M059J (cell line): ENCODE measurements at regions not wholly inside any gene's neighbourhood (a gene's known extent, or its start where the extent isn't known, plus 50 kb on each side); places are given as distances from the start of the nearest gene placed in this dataset.
"Not testable (repeated sequence)": the region's sequence is repeated elsewhere in the genome, so short reads cannot be mapped to it uniquely, and the experiment has no call there.

ENCODE experiments used
- DNase-seq: peaks from one replicate; pipeline ENCODE4 v3.0.0-alpha.2; 2012; ENCODE audit warnings: low read depth

DNA sequence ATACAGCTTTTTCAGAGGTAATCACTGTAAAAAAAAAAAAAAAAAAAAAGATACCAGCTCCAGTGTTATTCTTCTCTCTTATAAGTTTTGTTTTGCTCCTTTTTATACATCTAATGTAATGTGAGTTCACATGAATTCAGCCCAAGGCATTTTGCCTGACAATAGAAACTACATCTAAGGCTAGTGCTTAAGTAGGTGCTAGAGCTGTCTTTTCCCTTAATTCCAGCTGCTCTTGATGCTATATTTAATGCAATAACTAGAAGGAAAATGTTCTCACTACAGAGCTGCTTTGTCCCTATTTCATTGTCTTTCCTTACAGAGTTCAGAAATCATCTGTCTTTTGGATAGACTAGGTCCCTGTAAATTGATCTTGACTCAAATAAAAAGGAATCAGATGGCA, 150.1 kb downstream of the NAA11 start:
- DNase-seq = no peak

DNA sequence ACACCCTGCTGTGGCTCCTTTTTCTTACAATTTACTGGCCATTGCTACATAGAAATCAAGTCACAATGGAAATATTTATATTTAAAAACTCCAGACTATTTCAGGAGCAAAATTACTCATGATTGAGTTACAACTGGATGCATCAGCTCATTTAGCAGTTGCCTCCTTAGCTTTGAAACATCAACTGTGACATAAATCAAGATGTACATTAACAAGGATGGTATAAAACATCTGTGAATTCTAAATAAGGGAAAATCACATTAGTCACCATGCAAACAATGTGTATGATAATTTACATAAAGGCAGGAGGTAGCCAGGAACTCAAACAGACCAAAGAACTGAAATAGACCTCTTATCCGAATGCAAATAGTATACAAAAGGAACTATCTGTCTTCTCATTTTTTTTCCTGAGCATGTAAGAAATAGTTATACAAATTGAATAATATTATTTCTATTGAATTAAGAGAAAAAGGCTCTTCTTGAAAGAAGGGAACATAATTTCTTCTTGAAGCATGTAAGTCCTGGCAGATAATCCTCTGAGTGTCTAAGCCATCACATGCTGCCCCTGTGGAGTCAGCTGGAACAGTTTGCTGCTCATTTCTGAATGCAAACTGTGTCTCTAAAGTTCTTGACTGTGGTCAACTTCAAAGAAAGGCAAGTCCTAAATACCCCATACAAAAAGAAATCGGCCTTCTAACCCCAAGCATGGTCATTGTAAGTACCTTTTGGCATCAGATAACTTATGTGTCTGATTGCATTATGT, 151.2 kb downstream of the NAA11 start:
- no peak for DNase-seq

DNA sequence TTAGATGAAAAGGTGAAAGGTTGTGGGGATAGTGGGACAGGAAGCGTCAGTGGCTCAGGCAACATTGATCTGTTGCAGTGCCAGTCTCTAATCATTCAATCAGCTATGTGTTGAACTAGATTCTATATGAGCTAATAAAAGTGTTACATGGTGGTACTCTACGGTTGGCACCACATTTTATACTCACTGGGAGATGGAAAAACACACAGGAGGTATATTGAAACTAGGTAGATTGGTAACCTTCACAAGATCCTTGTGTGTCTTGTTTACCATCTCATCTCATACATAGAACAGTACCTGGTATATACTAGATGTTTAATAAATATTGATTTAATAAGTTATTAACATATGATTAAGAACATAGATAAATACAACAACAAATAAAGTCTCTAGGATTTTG, 152.7 kb downstream of the NAA11 start:
- DNase-seq = no peak

DNA sequence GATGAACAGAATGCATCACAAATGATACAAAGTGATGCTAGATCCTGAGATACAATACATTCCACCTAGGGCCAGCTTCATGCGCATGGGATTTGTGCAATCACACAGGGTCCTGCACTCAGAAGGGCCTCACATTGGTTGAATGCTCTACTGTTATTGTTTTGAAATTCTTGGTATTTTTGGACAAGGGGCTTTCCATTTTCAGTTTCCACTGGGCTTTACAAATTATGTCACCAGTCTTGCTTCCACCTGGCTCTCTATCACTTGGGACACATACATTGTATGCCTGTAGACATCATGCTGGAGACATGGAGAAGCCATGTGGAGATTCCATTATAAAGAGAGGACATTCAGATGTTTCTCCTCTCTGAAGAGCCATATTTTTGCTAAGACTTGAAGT, 155.8 kb downstream of the NAA11 start:
- no peak for DNase-seq

DNA sequence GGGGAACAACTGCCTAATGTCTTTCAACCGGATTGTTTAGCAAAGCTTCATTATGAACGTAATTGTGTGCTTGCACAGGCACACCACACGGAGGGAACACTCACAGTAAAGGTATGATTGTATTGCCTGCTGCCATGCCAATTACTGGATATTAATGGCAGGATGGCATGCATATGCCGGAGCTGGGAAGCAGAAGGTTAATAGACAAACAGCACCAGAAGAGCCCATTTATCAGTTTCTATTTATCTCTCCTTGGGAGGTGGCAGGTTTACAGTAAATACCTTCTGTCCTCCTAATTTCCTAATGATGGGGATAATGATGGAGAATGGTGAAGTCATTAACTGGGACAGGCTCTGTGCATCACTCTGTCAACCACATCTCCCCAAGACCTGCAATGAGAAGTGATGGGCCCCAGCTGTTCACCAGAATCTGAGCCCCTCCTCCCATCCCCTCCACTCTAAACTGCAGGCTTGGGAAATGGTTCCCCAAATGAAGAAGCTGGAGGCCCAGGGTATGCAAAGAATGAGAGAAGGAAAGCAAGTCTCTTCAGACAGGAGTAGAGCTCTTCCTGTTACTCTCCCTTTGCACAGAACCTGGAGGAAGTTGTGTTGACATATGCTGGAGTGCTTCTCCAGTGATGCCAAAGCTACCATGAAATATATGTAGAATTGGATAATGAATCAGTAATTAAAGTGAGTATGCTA, 160.8 kb downstream of the NAA11 start:
- no peak for DNase-seq

DNA sequence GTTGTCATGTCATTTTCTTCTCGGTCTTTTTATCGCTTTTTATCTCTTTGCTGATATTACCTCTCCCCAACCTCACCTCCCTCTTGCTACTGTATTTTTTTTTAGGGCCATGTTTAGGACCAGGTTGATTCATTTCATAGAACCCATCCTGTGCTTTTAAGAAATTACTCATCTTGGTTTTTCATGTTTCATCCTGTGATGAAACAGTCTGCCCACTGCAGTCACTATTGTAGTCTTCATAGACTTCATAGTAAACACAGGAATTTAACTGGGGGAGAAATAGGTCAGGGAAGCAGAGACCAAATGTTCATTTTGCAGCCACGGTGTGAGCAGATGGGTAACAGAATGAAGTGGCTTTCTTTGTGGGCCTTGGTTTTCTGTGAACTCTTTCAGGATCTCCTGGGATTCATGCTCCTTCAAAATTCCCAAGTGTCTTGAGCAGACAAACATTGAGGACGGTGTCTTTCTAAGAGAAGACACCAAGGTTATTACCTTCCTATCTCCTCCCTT, 161.8 kb downstream of the NAA11 start:
- no peak for DNase-seq

DNA sequence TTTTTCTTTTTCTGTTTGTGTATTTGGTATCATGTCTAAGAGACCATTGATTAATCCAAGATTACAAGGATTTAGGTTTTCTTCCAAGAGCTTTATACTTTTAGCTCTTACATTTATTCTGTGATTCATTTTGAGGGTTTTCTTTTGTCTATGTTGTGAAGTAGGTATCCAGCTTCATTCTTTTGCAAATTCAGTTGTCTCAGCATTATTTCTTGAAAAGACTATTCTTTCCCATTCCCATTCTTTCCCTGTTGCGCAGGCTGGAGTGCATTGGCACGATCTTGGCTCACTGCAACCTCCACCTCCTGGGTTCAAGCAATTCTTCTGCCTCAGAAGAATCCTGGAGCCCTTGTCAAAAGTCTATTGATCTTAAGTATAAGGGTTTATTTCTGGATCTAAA, 164.9 kb downstream of the NAA11 start:
- no peak for DNase-seq

DNA sequence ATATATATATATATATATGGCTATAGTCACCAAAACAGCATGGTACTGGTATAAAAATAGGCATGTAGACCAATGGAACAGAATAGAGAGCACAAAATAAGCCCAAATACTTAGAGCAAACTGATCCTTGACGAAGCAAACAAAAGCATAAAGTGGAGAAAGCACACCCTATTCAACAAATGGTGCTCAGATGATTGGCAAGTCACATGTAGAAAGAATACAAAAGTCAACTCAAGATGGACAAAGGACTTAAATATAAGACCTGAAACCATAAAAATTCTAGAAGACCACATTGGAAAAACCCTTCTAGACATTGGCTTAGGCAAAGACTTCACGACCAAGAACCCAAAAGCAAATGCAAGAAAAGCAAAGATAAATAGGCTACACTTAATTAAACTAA, 167.2 kb downstream of the NAA11 start:
- DNase-seq = not testable (repeated sequence)

DNA sequence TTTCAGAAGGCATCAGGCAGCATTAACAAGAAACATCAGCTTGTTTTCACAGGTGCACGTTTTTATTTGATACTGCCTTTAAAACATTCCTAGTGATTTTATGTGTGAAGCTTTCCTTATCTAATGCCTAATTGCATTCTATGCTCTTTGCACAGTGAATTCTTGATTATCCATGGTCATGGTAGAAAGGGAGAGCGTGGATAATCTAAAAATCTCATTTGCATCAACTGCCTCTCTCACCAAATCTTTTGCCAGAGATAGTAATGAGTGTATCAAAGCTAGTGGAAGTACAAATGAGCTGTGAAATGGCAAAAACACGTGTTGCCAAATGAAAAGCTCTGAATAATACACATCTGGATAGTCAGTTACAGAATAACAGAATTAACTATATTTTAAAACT, 170.5 kb downstream of the NAA11 start:
- no peak for DNase-seq

DNA sequence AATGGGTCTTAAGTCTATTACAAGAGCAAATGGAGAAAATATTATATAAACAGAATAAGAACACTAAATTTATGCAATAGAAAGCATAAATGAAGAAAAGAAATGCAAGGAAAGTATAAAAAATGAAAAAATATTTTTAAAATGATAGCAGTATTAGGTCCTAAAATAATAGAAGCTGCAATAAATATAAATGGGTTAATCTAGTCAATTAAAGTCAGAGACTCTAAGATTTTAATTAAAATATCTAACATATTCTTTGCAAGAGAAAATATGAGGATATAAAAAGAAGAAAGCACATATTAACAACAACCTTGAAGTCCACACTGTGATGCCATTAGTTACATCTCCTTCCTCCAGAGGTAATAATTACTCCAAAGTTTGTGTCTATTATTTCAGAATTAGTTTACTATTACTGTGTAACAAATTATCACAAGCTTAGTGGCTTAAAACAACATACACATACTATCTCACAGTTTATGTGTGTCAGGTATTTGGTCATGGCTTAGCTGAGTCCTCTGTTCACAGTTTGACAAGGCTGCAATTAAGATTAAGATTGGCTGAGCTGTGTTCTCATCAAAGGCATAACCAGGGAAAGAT, 174.9 kb downstream of the NAA11 start:
- DNase-seq = no peak

DNA sequence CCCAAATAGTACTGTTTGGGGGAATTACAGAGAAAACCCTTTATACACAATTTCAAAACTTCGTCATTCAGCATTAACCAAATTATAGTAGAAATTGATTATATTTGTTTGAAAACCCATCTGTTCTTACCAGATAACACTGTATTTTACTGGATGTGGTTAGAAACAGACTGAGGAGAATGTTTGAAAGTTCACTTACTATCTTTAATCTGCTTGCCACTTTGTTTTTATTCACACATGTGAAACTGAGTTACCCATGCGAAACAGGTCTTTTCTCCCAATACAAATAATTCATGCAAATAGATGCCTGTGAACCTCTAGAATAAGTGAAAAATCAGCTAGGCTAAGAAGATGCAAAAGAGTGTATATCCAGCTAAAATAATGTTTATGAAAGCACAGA, 177.5 kb downstream of the NAA11 start:
- no peak for DNase-seq

DNA sequence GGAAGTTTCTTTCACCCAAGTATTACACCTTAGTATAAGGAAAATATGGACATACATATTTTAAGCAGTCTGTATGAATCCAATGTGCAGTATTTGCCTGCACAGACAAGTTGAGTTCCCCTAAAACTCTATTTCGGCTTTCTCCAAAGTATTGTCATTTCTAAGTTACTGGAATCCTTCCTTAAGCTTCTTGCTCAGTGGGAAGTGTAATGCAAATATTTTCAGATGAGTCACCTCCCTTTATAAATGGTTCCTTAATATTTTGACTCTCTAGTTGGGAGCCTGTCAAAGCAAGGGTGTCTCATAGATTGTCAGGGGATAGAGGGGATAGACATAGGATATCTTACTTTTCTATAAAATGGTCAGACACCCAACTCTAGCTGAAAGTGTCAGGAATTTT, 178.6 kb downstream of the NAA11 start:
- no peak for DNase-seq

DNA sequence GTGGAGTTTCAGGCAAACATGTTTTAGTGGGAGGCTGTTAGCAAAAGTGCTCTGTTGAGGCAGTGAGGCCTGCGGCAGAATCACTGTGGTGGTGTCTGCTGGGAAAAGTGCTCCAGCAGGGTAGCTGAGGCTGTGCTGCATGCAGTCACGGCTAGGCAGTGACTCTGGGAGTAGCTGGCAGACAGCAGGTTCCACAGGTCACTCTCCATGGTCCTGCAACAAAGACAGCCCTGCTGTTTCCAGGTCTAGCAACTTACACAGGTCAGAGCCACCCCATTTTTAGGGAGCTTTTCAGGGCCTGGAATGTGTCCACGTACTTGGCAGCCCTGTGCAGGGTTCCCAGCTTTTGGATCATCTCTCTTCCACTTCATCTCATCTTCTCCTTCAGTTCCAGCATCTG, 184.3 kb downstream of the NAA11 start:
- peak; percentile 1 for DNase-seq

DNA sequence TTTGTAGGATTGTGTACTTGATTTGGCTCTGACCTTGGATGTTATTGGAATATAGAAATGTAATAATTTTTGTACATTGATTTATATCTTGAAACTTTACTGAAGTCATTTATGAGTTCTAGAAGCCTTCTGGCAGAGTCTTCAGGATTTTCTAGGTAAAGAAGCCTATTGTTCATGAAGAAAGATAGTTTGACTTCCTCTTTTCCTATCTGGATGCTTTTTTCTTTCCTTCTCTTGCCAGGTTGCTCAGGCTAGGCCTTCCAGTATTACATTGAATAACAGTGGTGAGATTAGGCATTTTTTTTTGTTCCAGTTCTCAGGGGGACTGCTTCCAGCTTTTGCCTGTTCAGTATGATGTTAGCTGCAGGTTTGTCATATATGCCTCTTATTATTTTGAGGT, 191.1 kb downstream of the NAA11 start:
- DNase-seq = no peak

DNA sequence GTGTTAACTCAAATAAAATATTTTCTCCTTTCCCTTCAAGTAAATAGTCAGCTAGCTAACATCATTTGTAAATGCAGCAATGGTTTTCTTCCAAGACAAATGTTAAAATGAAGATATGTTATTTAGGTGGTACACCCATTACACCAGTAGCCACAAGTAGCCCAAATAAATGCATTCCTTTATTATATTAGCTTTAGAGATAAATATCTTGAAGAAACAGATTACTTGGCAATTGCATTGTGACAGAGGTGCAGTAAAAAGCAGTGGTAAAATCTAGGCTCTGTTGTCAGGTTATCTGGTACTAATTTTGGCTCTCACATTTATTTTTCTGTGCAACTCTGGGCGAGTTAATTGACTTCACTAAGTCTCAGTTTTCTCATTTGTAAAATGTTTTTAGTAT, 193.0 kb downstream of the NAA11 start:
- no peak for DNase-seq

DNA sequence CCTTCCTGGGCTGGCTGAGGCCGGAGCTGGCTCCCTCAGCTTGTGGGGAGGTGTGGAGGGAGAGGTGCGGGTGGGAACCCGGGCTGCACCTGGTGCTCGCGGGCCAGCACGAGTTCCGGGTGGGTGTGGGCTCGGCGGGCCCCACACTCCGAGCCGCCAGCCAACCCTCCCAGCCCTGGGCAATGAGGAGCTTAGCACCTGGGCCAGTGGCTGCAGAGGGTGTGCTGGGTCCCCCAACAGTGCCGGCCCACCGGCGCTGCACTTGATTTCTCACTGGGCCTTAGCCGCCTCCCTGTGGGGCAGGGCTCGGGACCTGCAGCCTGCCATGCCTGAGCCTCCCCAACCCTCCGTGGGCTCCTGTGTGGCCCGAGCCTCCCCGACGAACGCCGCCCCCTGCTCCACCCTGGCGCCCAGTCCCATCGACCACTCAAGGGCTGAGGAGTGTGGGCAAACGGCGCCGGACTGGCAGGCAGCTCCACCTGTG, 182.7 kb upstream of the PAQR3 start:
- no peak for DNase-seq

DNA sequence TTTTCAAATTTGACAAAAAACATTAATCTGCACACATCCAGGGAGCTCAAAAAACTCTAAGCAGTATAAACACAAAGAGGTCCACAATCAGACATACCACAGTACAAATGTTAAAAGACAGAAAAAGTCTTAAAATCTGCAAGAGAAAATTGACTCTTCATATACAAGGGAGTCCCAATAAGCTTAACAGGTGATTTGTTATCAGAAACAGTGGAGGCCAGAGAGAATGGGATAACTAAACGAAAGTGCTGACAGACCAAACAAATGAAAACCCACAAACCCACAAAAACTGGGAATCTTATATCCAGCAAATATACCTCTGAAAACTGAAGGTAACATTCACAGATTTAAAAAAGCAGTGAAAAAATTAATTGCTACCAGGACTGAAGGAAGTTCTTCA, 182.0 kb upstream of the PAQR3 start:
- no peak for DNase-seq

DNA sequence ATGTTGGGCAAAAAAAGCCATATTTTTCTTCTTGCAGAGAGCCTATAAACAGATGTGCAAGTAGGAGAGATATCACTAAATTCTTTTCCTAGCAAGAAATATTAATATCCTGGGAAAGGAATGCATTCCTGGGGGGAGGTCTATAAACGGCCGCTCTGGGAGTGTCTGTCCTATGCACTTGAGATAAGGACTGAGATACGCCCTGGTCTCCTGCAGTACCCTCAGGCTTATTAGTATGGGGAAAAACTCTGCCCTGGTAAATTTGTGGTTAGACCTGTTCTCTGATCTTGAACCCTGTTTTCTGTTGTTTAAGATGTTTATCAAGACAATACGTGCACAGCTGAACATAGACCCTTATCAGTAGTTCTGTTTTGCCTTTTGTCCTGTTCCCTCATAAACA, 177.8 kb upstream of the PAQR3 start:
- not testable (repeated sequence) for DNase-seq

DNA sequence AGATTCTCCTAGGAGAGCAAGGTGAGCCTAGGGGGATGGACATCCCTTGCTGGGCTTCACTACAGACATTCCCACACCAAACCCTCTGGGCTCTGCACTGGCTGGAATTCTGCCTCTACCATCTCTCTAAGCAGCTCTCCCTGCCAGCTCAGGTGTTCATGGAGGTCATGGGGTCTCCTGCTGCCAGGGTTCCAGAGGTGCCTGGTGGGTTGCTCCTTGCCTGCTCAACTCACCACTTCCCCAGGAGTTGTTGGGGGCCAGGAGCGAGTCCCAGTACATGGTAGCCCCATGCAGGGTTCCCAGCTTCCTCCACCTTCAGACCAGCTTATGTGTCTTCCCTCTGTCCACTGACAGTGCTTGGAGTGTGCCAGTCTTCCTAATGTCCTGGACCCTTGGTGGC, 167.8 kb upstream of the PAQR3 start:
- DNase-seq = no peak

DNA sequence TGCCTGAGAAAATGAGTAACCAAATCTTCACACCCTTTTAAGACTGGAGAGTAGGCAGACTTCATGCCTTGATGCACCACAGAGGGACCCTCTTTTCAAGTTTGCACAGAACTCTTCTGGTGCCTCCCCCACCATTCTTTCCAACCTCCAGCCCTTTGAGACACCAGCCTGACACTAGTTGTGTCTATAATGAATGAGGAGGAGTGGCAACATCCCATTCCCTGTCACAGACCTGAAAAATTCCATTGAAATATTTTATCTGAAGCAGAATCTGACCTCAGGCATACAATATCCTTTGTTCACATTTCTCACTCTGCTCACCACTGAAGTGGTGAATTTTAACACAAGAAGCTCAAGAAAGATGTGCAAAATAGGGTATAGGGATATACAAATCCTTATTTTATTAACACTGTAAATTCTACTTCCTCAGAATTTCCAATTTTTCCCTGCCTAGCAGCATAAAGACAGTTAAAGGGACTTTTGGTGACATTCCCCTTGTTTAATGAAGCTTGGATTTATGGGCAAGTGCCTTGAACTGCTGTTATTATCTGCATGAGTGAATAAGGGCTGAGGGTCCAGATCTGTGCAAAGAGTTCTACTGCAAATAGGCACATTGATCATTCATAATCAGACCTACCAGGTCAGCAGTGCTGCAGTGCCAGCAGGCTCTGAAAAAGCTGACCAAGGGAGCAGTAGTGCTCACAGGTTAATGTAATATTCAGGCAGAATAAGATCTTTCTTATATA, 149.9 kb upstream of the PAQR3 start:
- DNase-seq = no peak

DNA sequence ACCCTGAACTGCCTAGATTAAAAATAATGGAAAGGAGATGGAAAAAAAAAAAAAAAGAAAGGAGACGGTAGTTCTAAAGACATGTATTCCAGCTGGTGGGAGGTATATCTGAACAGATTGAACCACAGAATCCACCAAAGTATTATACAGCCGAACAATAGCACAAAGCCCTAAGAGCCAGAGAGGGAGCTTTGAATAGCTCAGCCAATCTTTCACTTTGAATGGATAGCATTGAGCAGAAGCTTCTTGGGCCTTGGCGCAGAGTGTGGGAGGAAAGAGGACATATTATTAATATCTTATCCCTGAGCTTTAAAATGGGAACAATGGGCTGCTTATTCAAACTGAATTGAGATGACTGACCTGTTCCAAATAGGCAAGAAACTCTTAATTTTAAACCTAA, 147.8 kb upstream of the PAQR3 start:
- no peak for DNase-seq

DNA sequence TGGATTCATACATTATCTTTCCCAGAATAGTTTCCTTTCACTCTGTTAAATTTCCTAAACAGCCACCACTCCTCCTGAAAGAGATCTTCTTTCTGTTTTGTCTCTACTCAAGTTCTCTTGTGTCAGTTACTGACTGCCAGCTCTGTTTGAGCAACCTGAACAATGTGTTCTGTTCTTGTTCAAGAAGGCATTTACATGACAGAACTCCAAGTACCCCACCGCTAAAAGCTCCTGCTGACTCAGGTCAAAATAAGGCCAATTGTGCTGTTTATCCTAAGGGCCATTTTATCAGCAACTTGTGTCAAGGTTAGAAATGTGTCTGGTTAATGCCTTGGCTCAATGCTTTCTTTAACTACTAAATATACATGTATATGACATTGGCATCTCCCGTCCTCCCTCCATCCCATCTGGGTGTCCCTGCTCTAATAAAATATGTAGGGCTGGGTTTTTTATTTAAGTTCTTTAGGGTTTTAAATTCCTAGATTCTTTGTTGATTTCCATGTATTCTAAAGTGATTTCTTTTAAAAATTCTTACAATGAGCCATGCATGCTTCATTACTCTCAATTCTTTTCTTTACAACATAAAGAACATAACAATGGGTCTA, 144.3 kb upstream of the PAQR3 start:
- no peak for DNase-seq
